AG04450 (cell line): ENCODE measurements at regions not wholly inside any gene's neighbourhood (a gene's known extent, or its start where the extent isn't known, plus 50 kb on each side); places are given as distances from the start of the nearest gene placed in this dataset.

Source experiments
- CTCF ChIA-PET: fragments of 300-600, 350-600 bp; formaldehyde crosslinking; extraction: SDS; loops from one replicate; lab custom pipeline; 2022; ENCODE audit warnings: antibody characterized with exemption, inconsistent platforms; lab: Charles Lee
- POLR2A ChIA-PET: fragments of 350-600 bp; formaldehyde crosslinking; extraction: SDS; loops from one replicate; lab custom pipeline; 2021; ENCODE audit warnings: antibody characterized with exemption, inconsistent platforms; lab: Yijun Ruan, JAX
- DNase-seq: peaks from one replicate; pipeline ENCODE4 v3.0.0-alpha.2; 2011; ENCODE audit warnings: low read depth, low spot score
- H3K27ac ChIP-seq: one replicate; pipeline ENCODE4 v1.5.1; 2012; ENCODE audit warnings: low read depth, low read length, control low read depth
- H3K27me3 ChIP-seq: one replicate; pipeline ENCODE4 v1.6.0; 2012; ENCODE audit warnings: low read length; ENCODE audit not compliant: control insufficient read depth, insufficient read depth
- H3K4me3 ChIP-seq: 2 replicates; pipeline ENCODE4 v1.5.1; 2011; ENCODE audit warnings: mild to moderate bottlenecking, low read depth, low read length, control low read depth
- H3K9me3 ChIP-seq: 2 replicates; pipeline ENCODE4 v1.5.1; 2012; ENCODE audit warnings: low read length; ENCODE audit not compliant: control insufficient read depth, insufficient read depth
- CTCF ChIP-seq: IDR thresholded peaks from 2 replicates; pipeline ENCODE4 v1.5.1; 2011; ENCODE audit warnings: low read depth, low read length, control low read depth, inconsistent platforms

- ChIA-PET CTCF (no interaction called here), POLR2A (no interaction called here)
- Histone ChIP-seq H3K27ac (no peak overlapping the region), H3K27me3 (no peaks in the 10 kb centered on the region), H3K4me3 (no peak overlapping the region), H3K9me3 (no peaks in the 10 kb centered on the region)
- no peak for TF ChIP-seq CTCF
- DNase-seq = no peak
Measured at GRCh38 chr1:195951313-195951712, 656.9 kb downstream of the KCNT2 start.

GRCh38 chr1:195948123-195948895, 659.9 kb downstream of the KCNT2 start:
- no peak for TF ChIP-seq CTCF
- H3K27me3 ChIP-seq = no peaks in the 10 kb centered on the region
- H3K27ac ChIP-seq = no peak overlapping the region
- H3K4me3 ChIP-seq = no peak overlapping the region
- H3K9me3 ChIP-seq = no peaks in the 10 kb centered on the region
- DNase-seq = no peak
- CTCF ChIA-PET = no interaction called here
- POLR2A ChIA-PET = no interaction called here

GRCh38 chr1:195946500-195946899, 661.7 kb downstream of the KCNT2 start:
- no peak for TF ChIP-seq CTCF
- no peaks in the 10 kb centered on the region for H3K9me3 ChIP-seq
- no peak for DNase-seq
- CTCF ChIA-PET = no interaction called here
- no peaks in the 10 kb centered on the region for H3K27me3 ChIP-seq
- H3K27ac ChIP-seq = no peak overlapping the region
- POLR2A ChIA-PET = no interaction called here
- no peak overlapping the region for H3K4me3 ChIP-seq

- ChIA-PET CTCF (no interaction called here), POLR2A (no interaction called here)
- TF ChIP-seq CTCF = no peak
- H3K9me3 ChIP-seq = no peaks in the 10 kb centered on the region
- DNase-seq = no peak
- H3K27ac ChIP-seq = no peak overlapping the region
- no peaks in the 10 kb centered on the region for H3K27me3 ChIP-seq
- no peak overlapping the region for H3K4me3 ChIP-seq
Measured at GRCh38 chr1:195941795-195942194, 666.4 kb downstream of the KCNT2 start.

- no peak for DNase-seq
- ChIA-PET POLR2A (no interaction called here), CTCF (no interaction called here)
- Histone ChIP-seq H3K27me3 (no peaks in the 10 kb centered on the region), H3K4me3 (no peak overlapping the region), H3K9me3 (no peaks in the 10 kb centered on the region), H3K27ac (no peak overlapping the region)
- TF ChIP-seq CTCF = no peak
Measured at GRCh38 chr1:195941314-195941713, 666.9 kb downstream of the KCNT2 start.
